Neural cell (in vitro differentiated cells): ENCODE measurements at regions not wholly inside any gene's neighbourhood (a gene's known extent, or its start where the extent isn't known, plus 50 kb on each side); places are given as distances from the start of the nearest gene placed in this dataset.

Experiments used
- H2AFZ ChIP-seq: fragments of 200-600, 300-800 bp; sonication (generic), shearing (Covaris generic); 2 replicates; pipeline ENCODE4 v1.6.0; 2014; ENCODE audit warnings: low read depth, mild to moderate bottlenecking, antibody characterized with exemption, low read length, moderate library complexity
- H3F3A ChIP-seq: fragments of 200-600 bp; shearing (Covaris generic); 2 replicates; pipeline ENCODE4 v1.6.1; 2016; ENCODE audit warnings: mild to moderate bottlenecking, moderate library complexity, mixed read lengths, antibody characterized with exemption, low read length; ENCODE audit not compliant: insufficient read depth, poor library complexity, severe bottlenecking
- H3K27ac ChIP-seq: fragments of 200-600, 300-800 bp; sonication (generic), shearing (Covaris generic); 2 replicates; pipeline ENCODE4 v1.5.1; 2014; ENCODE audit warnings: mild to moderate bottlenecking, low read length, moderate library complexity
- H3K27me3 ChIP-seq: fragments of 300-800, 200-600 bp; sonication (generic), shearing (Covaris generic); 2 replicates; pipeline ENCODE4 v1.6.0; 2014; ENCODE audit warnings: mild to moderate bottlenecking, low read depth, low read length, moderate library complexity; ENCODE audit not compliant: insufficient read depth
- H3K36me3 ChIP-seq: fragments of 300-800, 200-600 bp; sonication (generic), shearing (Covaris generic); 2 replicates; pipeline ENCODE4 v1.5.1; 2014; ENCODE audit warnings: mild to moderate bottlenecking, antibody characterized with exemption, low read length, moderate library complexity; ENCODE audit not compliant: insufficient read depth
- H3K4me2 ChIP-seq: fragments of 300-800, 200-600 bp; sonication (generic), shearing (Covaris generic); 2 replicates; pipeline ENCODE4 v1.6.0; 2014; ENCODE audit warnings: mild to moderate bottlenecking, low read length
- H3K4me3 ChIP-seq: fragments of 300-800, 200-600 bp; sonication (generic), shearing (Covaris generic); 2 replicates; pipeline ENCODE4 v1.5.1; 2014; ENCODE audit warnings: mild to moderate bottlenecking, low read length, moderate library complexity
- H3K79me2 ChIP-seq: fragments of 200-600 bp; shearing (Covaris generic); replicated peaks from 2 replicates; pipeline ENCODE4 v1.6.0; 2014; ENCODE audit warnings: mild to moderate bottlenecking, low read length, moderate library complexity; ENCODE audit not compliant: insufficient read depth
- H3K9ac ChIP-seq: fragments of 300-800, 200-600 bp; sonication (generic), shearing (Covaris generic); 2 replicates; pipeline ENCODE4 v1.6.1; 2016; ENCODE audit warnings: mild to moderate bottlenecking, low read length, mixed read lengths
- H3K9me2 ChIP-seq: fragments of 200-600 bp; shearing (Covaris generic); 2 replicates; pipeline ENCODE4 v1.6.1; 2016; ENCODE audit warnings: mild to moderate bottlenecking, low read length, mixed read lengths; ENCODE audit not compliant: insufficient read depth
- H3K9me3 ChIP-seq: fragments of 200-600, 300-800 bp; sonication (generic), shearing (Covaris generic); 2 replicates; pipeline ENCODE4 v1.6.1; 2016; ENCODE audit warnings: mild to moderate bottlenecking, mixed run types, low read length, moderate library complexity, mixed read lengths
- H4K20me1 ChIP-seq: fragments of 200-600 bp; shearing (Covaris generic); 2 replicates; pipeline ENCODE4 v1.6.1; 2016; ENCODE audit warnings: mild to moderate bottlenecking, mixed run types; ENCODE audit not compliant: insufficient read depth
- CTCF ChIP-seq: fragments of 450-650 bp; IDR thresholded peaks from 2 replicates; pipeline ENCODE4 v1.5.1; 2014; ENCODE audit warnings: antibody characterized with exemption, mild to moderate bottlenecking, moderate library complexity; ENCODE audit not compliant: poor library complexity, severe bottlenecking
- EP300 ChIP-seq: fragments of 450-650 bp; conservative IDR thresholded peaks from 2 replicates; pipeline ENCODE4 v1.6.1; 2014; ENCODE audit warnings: antibody characterized with exemption, mild to moderate bottlenecking, moderate library complexity; ENCODE audit not compliant: poor library complexity, severe bottlenecking
- EZH2 ChIP-seq: fragments of 200-600, 300-800 bp; shearing (Covaris generic), sonication (generic); IDR thresholded peaks from 2 replicates; pipeline ENCODE4 v1.6.1; 2014; ENCODE audit warnings: antibody characterized with exemption, low read length, borderline replicate concordance, mild to moderate bottlenecking; ENCODE audit not compliant: insufficient read depth, poor library complexity, severe bottlenecking
- MXI1 ChIP-seq: fragments of 450-650 bp; conservative IDR thresholded peaks from 2 replicates; pipeline ENCODE4 v1.6.1; 2014; ENCODE audit warnings: antibody characterized with exemption, mild to moderate bottlenecking; ENCODE audit not compliant: poor library complexity, severe bottlenecking
- POLR2AphosphoS5 ChIP-seq: IDR thresholded peaks from 2 replicates; pipeline ENCODE4 v1.6.1; 2012
- RAD21 ChIP-seq: fragments of 450-650 bp; conservative IDR thresholded peaks from 2 replicates; pipeline ENCODE4 v1.6.1; 2014; ENCODE audit warnings: antibody characterized with exemption, mild to moderate bottlenecking, moderate library complexity
- SMC3 ChIP-seq: fragments of 450-650 bp; conservative IDR thresholded peaks from 2 replicates; pipeline ENCODE4 v1.6.1; 2014; ENCODE audit warnings: antibody characterized with exemption, mild to moderate bottlenecking, moderate library complexity; ENCODE audit not compliant: poor library complexity
- TAF1 ChIP-seq: IDR thresholded peaks from 2 replicates; pipeline ENCODE4 v1.6.1; 2012; ENCODE audit warnings: low read depth
- TF ChIP-seq, protein P1 (sequence below): IDR thresholded peaks from 2 replicates; pipeline ENCODE4 v1.6.1; 2012; ENCODE audit warnings: borderline replicate concordance

DNA sequence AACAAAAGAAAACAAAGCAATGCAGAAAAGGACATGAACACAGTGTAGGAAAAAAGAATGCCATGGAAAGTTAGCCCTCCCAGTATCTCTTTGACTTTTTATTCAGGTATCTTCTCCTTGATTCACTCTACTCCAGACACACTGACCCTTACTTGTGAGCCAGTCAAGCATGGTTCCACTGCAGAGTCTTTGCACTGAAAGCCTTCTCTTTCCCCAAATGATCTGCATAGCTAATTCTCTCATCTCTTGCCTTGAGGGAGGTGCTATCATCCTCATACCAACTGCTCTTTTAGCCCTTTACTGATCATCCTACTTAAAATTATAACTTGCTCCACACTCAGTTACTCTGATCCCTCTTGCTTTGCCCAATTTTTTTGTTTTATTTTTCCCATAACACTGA is 101.2 kb upstream of the SLC16A7 start:
- H2AFZ ChIP-seq: no peak overlapping the region
- TF ChIP-seq EZH2 (no peak), EP300 (no peak), SMC3 (no peak), TAF1 (no peak), MXI1 (no peak)
- TF ChIP-seq, protein P1, sequence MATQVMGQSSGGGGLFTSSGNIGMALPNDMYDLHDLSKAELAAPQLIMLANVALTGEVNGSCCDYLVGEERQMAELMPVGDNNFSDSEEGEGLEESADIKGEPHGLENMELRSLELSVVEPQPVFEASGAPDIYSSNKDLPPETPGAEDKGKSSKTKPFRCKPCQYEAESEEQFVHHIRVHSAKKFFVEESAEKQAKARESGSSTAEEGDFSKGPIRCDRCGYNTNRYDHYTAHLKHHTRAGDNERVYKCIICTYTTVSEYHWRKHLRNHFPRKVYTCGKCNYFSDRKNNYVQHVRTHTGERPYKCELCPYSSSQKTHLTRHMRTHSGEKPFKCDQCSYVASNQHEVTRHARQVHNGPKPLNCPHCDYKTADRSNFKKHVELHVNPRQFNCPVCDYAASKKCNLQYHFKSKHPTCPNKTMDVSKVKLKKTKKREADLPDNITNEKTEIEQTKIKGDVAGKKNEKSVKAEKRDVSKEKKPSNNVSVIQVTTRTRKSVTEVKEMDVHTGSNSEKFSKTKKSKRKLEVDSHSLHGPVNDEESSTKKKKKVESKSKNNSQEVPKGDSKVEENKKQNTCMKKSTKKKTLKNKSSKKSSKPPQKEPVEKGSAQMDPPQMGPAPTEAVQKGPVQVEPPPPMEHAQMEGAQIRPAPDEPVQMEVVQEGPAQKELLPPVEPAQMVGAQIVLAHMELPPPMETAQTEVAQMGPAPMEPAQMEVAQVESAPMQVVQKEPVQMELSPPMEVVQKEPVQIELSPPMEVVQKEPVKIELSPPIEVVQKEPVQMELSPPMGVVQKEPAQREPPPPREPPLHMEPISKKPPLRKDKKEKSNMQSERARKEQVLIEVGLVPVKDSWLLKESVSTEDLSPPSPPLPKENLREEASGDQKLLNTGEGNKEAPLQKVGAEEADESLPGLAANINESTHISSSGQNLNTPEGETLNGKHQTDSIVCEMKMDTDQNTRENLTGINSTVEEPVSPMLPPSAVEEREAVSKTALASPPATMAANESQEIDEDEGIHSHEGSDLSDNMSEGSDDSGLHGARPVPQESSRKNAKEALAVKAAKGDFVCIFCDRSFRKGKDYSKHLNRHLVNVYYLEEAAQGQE: no peak
- H3K9me2 ChIP-seq: no peaks in the 10 kb centered on the region
- no peaks in the 10 kb centered on the region for H3K79me2 ChIP-seq
- no peaks in the 10 kb centered on the region for H3K27me3 ChIP-seq
- no peaks in the 10 kb centered on the region for H4K20me1 ChIP-seq
- no peak overlapping the region for H3K27ac ChIP-seq
- H3F3A ChIP-seq: no peaks in the 10 kb centered on the region
- H3K4me3 ChIP-seq: no peak overlapping the region
- no peak overlapping the region for H3K9ac ChIP-seq
- no peaks in the 10 kb centered on the region for H3K9me3 ChIP-seq
- H3K36me3 ChIP-seq: no peaks in the 10 kb centered on the region
- H3K4me2 ChIP-seq: no peak overlapping the region

- TF ChIP-seq RAD21: no peak
- TF ChIP-seq POLR2AphosphoS5: no peak
- no peak for TF ChIP-seq MXI1
- TF ChIP-seq TAF1: no peak
- no peak for TF ChIP-seq EZH2
- no peak for TF ChIP-seq CTCF
- no peak for TF ChIP-seq SMC3
- TF ChIP-seq EP300: no peak
- TF ChIP-seq, protein P1: no peak
- Histone ChIP-seq H2AFZ (no peak overlapping the region), H3K79me2 (no peaks in the 10 kb centered on the region), H3K27me3 (no peaks in the 10 kb centered on the region), H3K4me2 (no peak overlapping the region), H4K20me1 (no peaks in the 10 kb centered on the region), H3K9ac (no peak overlapping the region), H3K27ac (no peak overlapping the region), H3K9me2 (no peaks in the 10 kb centered on the region), H3K36me3 (no peaks in the 10 kb centered on the region), H3K9me3 (no peaks in the 10 kb centered on the region), H3K4me3 (no peak overlapping the region), H3F3A (no peaks in the 10 kb centered on the region)
Measured at GRCh38 chr12:59491877-59492276, 104.0 kb upstream of the SLC16A7 start.
